GM12801 (cell line): ENCODE measurements at regions not wholly inside any gene's neighbourhood (a gene's known extent, or its start where the extent isn't known, plus 50 kb on each side); places are given as distances from the start of the nearest gene placed in this dataset.

Experiments used
- CTCF ChIP-seq: IDR thresholded peaks from one replicate; pipeline ENCODE4 v1.5.1; 2011; ENCODE audit warnings: control low read depth; ENCODE audit not compliant: insufficient read length; ENCODE audit errors: extremely low read depth

GRCh38 chr6:66127061-66127460 is 420.0 kb upstream of the EYS start:
- no peak for TF ChIP-seq CTCF

- TF ChIP-seq CTCF: no peak
Observed at GRCh38 chr6:66126358-66126757, 419.3 kb upstream of the EYS start.

GRCh38 chr6:66103954-66104353 is 396.9 kb upstream of the EYS start:
- no peak for TF ChIP-seq CTCF

- TF ChIP-seq CTCF: no peak
Observed at GRCh38 chr6:66103354-66103753, 396.3 kb upstream of the EYS start.

- no peak for TF ChIP-seq CTCF
Observed at GRCh38 chr6:66096679-66097078, 389.7 kb upstream of the EYS start.

- TF ChIP-seq CTCF: no peak
Observed at GRCh38 chr6:66094615-66095014, 387.6 kb upstream of the EYS start.

- TF ChIP-seq CTCF: no peak
Observed at GRCh38 chr6:66086532-66086931, 379.5 kb upstream of the EYS start.

GRCh38 chr6:66082914-66083313 is 375.9 kb upstream of the EYS start:
- TF ChIP-seq CTCF: no peak
